NCI-H146 (cell line): ENCODE measurements at regions not wholly inside any gene's neighbourhood (a gene's known extent, or its start where the extent isn't known, plus 50 kb on each side); places are given as distances from the start of the nearest gene placed in this dataset.
"Not testable (repeated sequence)": the region's sequence is repeated elsewhere in the genome, so short reads cannot be mapped to it uniquely, and the experiment has no call there.

Experiments
- DNase-seq: peaks from one replicate; lab custom pipeline; 2025; lab: John Stamatoyannopoulos, UW

DNA sequence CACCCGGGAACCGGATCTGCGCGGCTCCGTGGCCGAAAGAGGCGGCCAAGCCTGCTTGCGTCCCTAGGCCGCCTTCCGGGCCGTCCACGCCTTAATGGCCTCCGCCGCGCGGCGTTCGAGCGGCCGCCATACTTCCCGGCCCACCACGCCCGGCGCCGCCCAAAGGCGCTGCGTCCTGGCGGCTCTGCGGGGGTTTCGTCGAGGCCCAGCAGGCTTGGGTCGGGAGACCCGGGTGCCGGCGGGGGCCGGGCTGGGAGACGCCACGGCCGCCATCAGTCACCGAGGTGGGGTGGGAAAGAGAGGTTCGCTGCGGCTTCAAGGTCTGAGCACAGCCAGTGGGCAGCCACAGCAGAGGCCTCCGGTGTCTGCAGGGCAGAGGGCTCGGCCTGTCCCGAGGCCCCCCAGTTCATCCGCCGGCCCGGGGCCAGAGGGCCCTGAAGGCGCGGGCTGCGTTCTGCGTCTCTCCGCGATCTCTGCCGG lies 545.8 kb upstream of the CDH10 start:
- no peak for DNase-seq

DNA sequence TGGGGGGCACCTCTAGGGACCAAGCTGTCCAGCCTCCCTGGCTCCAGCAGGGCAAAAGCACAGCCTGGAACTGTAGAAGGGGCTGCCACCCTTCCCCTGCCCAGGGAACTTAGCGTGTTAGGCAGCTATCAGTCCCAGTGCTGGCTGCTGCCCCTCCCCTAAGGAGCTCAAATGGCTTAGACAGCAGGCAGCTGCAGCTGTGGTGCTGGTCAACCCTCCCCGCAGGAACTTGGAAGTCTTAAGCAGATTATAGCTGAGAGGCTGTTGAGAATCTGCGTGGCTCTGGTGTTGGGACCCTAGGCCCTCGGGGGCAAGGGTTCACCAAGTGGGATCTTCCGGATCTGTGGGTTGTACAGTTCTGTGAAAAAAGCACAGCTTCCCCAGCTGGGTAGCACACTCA lies 536.5 kb upstream of the CDH10 start:
- DNase-seq, result no peak

DNA sequence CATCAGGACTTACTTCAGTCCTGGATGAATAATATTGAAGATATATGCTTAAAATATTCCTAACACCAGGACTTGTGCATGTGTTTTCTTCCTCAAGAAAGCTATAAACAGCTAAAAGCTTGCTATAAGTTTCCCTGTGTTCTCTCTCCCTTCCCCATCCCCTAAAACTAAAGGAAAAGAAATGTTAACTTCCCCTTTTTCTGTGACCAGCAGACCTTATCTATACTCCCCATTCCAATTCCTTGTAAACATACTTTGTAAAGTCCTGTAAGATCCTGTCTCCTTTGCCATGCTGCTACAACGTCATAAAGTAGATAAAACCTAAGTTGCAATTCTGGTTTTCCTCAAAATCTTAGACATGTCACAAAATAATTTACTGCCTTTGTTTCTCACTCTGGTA lies 517.8 kb upstream of the CDH10 start:
- not testable (repeated sequence) for DNase-seq

- no peak for DNase-seq
Observed at GRCh38 chr5:25160891-25161290, 516.1 kb upstream of the CDH10 start.

GRCh38 chr5:25150819-25151218 lies 506.0 kb upstream of the CDH10 start:
- no peak for DNase-seq

- DNase-seq, result no peak
Observed at GRCh38 chr5:25128606-25129005, 483.8 kb upstream of the CDH10 start.

GRCh38 chr5:25119650-25120049 lies 474.9 kb upstream of the CDH10 start:
- peak; percentile 15 for DNase-seq

GRCh38 chr5:25107853-25108252 lies 463.1 kb upstream of the CDH10 start:
- DNase-seq, result no peak

DNA sequence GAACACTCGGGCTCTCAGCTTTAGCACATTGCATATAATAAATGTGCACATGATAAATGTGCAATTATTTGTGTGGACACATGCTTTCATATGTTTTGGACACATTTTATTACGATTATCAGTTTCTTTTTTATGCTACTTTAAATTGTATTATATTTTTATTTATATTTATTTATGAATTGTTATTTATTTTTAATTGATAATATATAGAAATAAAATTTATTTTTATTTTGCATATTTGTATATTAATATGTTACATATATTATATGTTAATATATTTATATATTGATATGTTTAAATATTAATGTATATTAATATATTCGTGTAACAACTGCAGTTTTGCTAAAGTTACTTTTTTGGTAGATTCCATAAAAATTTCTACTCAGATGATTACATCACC lies 454.8 kb upstream of the CDH10 start:
- DNase-seq, result no peak

DNA sequence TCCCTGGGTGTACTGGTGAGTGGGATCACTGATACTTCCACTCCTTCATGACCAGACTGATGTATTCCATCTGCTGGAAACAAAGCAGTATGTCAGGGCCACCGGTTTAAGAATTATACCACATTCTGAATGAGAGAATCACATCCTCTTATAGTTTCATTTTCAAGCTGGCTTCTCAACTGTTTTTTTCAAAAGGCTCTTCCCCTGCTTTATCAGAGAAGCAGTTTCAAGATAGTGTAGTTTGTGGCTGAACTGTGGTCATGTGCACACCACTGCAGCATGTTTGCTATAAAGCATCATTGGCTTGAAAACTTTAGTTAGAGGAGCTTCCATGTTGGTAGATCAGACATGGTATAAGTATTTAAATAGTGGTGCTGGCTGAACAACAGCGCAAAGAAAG lies 450.5 kb upstream of the CDH10 start:
- no peak for DNase-seq

DNA sequence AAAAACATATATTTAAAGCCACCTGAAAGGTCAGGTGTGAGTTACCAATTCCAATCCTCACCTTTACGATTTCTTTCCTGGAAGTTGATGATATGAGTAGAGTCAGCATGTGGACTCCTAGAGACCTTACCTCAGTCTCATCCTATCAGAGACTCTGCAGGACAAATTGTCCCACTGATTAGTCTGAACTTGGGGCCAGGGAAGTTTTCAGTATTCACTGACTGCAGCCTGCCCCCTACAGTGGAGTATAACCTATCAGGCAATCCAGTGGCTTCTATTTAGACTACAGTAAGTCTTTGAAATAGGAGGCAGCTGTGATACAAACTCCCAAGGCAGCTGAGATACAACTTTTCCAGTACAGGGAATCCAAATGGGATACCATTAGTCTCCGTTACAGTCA lies 449.4 kb upstream of the CDH10 start:
- no peak for DNase-seq

DNA sequence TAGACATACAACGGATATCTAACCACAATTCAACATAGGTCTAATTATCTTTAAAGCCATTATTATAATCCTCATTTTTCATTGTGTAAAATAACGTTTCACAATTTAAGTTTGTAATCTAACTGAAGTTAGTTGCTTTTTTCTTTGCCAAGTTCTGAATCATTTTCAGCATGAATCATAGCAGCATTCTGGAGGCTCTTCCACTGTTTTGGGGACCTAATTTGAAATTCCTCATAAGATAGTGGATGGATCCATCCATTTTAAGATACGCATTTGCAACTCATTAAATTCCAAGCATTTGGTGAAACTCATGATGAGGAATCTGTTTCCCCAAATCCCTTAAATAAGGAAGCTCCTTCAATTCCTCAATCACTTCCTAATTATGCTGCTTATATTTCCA lies 447.1 kb upstream of the CDH10 start:
- no peak for DNase-seq

DNA sequence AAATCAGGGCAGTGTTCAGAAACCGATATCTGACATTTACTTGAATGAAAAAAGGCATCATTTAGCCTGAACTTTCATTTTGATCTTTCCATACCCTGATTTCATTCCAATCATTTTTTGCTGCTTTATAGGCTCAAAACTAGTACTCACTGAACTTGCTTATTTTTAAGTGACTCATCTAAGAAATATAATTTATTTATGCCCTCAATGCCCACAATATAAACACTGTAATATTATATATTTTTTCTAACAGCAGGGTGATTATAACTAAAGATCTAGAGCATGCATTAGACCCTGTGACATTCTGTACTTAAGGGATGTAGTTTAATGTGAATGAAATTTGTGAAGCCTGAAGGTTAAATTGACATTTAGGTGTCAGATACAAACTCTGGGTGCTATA lies 446.1 kb upstream of the CDH10 start:
- no peak for DNase-seq

- DNase-seq, result peak; percentile 71
Observed at GRCh38 chr5:25090275-25090674, 445.5 kb upstream of the CDH10 start.

- DNase-seq, result not testable (repeated sequence)
Observed at GRCh38 chr5:25088689-25089088, 443.9 kb upstream of the CDH10 start.

DNA sequence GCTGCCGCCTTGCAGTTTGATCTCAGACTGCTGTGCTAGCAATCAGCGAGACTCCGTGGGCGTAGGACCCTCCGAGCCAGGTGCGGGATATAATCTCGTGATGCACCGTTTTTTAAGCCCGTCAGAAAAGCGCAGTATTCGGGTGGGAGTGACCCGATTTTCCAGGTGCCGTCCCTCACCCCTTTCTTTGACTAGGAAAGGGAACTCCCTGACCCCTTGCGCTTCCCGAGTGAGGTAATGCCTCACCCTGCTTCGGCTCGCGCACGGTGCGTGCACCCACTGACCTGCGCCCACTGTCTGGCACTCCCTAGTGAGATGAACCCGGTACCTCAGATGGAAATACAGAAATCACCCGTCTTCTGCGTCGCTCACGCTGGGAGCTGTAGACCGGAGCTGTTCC lies 438.5 kb upstream of the CDH10 start:
- not testable (repeated sequence) for DNase-seq

DNA sequence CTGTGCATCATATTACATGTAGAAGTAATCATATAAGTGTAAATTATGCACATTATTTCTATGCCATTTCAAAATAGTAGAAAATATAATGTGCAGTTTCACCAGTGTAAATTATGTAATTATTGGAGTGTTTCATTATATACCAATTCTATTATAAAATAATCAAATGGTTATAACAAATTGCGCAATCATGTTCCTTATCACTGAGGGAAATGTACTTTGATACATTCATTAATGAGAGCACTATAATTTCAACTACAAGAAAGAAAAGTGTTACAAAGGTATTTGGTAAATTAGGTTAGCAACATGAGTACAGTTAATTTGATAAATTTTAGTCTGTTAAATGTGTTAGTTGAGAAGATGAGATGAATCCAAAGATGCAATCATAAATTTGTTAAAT lies 421.5 kb upstream of the CDH10 start:
- DNase-seq, result no peak

DNA sequence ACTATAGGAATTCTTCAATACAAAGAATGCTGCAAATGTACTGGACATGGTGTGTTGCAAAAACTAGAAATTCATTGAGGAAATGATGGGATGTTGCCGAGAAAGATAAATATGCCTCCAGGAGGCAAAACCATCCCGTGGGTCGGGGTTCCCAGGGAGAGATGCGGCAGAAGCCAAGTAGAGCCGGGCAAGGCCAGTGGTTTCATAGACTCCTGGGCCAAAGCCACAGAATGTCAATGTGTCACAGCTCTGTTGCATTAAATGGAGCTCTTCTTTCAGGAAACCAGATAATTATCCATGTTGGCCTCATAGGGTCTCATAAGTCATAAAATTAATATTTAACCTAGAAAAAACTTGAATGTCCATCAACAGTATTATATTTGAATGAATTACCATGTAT lies 419.5 kb upstream of the CDH10 start:
- DNase-seq, result no peak

DNA sequence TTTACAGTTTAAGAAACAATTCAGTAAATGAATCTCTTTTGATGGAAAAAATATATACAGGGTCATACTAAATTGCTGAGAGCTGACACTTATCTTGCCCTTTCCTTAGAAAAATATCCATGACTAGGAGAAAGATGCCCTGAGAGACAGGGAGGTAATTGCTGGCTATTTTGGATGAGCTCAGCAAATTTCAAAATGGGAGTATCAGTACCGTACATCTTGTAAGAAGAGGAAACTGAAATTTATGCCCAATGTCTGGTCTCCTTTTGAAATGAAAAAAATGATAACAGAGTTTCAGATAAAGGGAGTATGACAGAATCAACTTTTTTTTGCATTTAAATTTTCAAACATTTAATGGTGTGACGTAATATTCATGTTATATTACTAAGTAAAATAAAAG lies 415.8 kb upstream of the CDH10 start:
- no peak for DNase-seq

DNA sequence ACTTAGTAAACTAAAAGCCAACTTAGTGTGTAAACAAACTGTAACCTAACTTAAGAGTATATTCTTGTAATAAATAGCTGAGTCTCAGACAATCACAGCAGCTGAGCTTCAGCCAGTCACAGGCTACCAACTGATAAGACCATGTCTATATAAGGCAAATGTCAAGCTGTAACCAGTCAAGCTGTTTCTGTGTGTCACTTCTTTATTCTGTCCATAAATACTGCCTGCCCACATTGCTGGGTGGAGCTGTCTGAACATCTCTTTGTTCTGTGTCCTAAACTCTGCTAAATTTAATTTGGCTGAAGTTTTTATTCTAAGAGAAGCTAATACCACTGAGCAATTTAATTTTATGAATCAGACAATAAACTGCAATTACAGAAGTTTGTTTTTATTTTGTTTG lies 412.1 kb upstream of the CDH10 start:
- DNase-seq, result no peak

DNA sequence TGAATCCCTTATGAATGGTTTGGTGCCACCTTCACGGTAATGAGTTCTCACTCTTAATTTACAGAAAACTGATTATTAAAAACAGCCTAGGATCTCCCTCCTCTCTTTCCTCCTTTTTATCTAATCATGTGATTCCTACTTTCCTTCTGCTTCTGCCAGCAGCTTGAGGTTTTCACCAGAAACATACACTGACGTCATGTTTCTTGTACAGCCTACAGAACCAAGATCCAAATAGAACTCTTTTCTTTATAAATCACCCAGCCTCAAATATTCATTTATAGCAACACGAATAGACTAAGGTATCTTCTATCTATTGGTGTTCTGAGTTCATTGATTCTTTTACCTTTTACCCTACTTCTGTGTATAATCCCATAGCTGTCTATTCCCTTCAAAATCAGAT lies 388.9 kb upstream of the CDH10 start:
- DNase-seq, result no peak

DNA sequence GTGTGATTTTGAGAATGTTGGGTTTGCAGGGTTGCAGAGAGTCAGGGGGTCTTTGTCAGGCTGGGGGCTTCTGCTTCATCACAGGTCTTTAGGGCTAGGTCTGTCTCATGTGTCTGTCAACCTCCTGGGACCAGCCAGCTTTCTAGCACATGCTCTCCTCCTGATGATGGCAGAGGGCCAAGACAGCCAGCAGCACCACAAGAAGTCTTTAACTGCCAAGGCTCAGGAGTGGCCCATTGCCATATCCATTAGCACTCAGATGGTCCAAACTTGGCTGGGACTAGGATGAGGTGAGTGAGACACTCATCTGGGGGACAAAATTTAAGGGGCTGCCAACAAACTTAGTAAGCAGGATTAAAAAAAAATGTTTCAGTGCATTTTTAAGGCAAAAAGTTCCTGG lies 384.2 kb upstream of the CDH10 start:
- no peak for DNase-seq

DNA sequence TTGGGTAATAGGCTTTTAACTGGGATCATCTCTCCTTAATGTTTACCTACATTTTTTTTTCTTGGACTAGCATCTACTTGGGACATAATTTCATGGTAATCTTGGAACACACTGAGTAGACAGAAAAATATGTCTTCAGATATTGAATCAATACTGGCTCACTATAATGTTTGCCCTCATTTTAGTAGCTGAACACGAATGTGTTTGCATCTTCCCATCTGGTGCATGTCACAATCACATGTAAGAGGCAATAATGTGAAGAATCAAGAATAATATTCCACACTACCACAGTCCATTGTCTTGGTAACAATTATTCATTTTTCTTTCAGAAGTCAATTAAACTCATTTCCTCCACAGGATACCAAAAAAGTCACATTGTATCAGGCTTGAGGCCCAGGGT lies 382.7 kb upstream of the CDH10 start:
- DNase-seq, result no peak

GRCh38 chr5:25027061-25027460 lies 382.3 kb upstream of the CDH10 start:
- no peak for DNase-seq

GRCh38 chr5:25025831-25026230 lies 381.1 kb upstream of the CDH10 start:
- DNase-seq, result no peak
